CD4-positive, alpha-beta T cell (primary cell): ENCODE measurements at regions not wholly inside any gene's neighbourhood (a gene's known extent, or its start where the extent isn't known, plus 50 kb on each side); places are given as distances from the start of the nearest gene placed in this dataset.

ENCODE experiments used
- ATAC-seq: fragments of 200-7000 bp; cut with Tn5 transposase; one replicate; pipeline ENCODE4 v1.10.0; 2022; ENCODE audit warnings: mild to moderate bottlenecking; ENCODE audit not compliant: poor library complexity
- CTCF ChIA-PET: fragments of 350-600 bp; sonication (Branson Sonifier 250); formaldehyde crosslinking; loops from one replicate; lab custom pipeline; 2021; ENCODE audit warnings: antibody characterized with exemption, inconsistent platforms; lab: Charles Lee
- POLR2A ChIA-PET: fragments of 350-600 bp; sonication (Branson Sonifier 250); formaldehyde crosslinking; loops from one replicate; lab custom pipeline; 2021; ENCODE audit warnings: antibody characterized with exemption, inconsistent platforms; lab: Charles Lee
- DNase-seq, 14 experiments: peaks; one replicate each; pipeline ENCODE4 v3.0.0-alpha.2; 2013 to 2020; ENCODE audit warnings: mixed read lengths in 2 of 14
- H3K27ac ChIP-seq, 2 donors: one replicate each; pipeline versions ENCODE4 v1.5.1 to v1.7.0; 2013; ENCODE audit warnings: low read length in 2 of 2, low read depth in 1 of 2, mild to moderate bottlenecking in 1 of 2
- H3K27me3 ChIP-seq, 2 experiments: 1 replicate in 1 of 2; 2 replicates in 1 of 2; pipeline versions ENCODE4 v1.6.1 to v1.7.0; 2013; ENCODE audit warnings: low read length in 2 of 2, control low read depth in 1 of 2, mild to moderate bottlenecking in 1 of 2, moderate library complexity in 1 of 2; ENCODE audit not compliant: insufficient read depth in 2 of 2, control insufficient read depth in 1 of 2
- H3K36me3 ChIP-seq: one replicate; pipeline ENCODE4 v1.6.1; 2013; ENCODE audit warnings: low read length, control low read depth; ENCODE audit not compliant: insufficient read depth
- H3K4me1 ChIP-seq: one replicate; pipeline ENCODE4 v1.6.1; 2013; ENCODE audit warnings: low read length, control low read depth; ENCODE audit not compliant: insufficient read depth
- H3K4me3 ChIP-seq: one replicate; pipeline ENCODE4 v1.5.1; 2013; ENCODE audit warnings: mild to moderate bottlenecking, low read length, moderate library complexity
- H3K9me3 ChIP-seq, 2 experiments: 1 replicate in 1 of 2; 2 replicates in 1 of 2; pipeline versions ENCODE4 v1.6.1 to v1.7.0; 2013; ENCODE audit warnings: low read length in 2 of 2, mild to moderate bottlenecking in 2 of 2, control low read depth in 1 of 2, moderate library complexity in 1 of 2; ENCODE audit not compliant: control insufficient read depth in 1 of 2, insufficient read depth in 1 of 2
- H3K27ac Mint-ChIP-seq: one replicate; pipeline ENCODE4 v1.8.0; 2020; ENCODE audit warnings: mixed read lengths
- H3K27me3 Mint-ChIP-seq: one replicate; pipeline ENCODE4 v1.8.0; 2021; ENCODE audit warnings: mixed read lengths
- H3K36me3 Mint-ChIP-seq: one replicate; pipeline ENCODE4 v1.8.0; 2021; ENCODE audit warnings: low read depth, mixed read lengths
- H3K4me1 Mint-ChIP-seq: one replicate; pipeline ENCODE4 v1.8.0; 2021; ENCODE audit warnings: low read depth, mixed read lengths
- H3K4me3 Mint-ChIP-seq: one replicate; pipeline ENCODE4 v1.8.0; 2020; ENCODE audit warnings: mild to moderate bottlenecking, mixed read lengths
- H3K9me3 Mint-ChIP-seq: one replicate; pipeline ENCODE4 v1.8.0; 2020; ENCODE audit warnings: mixed read lengths
- intact Hi-C, 2 experiments: fragments of 100-400 bp; cut with DNase I in 1 of 2; cut with micrococcal nuclease in 1 of 2; formaldehyde crosslinking; loops; one replicate each; pipeline versions ENCODE4 v1.15.1 to v1.9.0; 2023 to 2025; cut with DNase I, micrococcal nuclease
- TF ChIP-seq, protein P1 (sequence below): fragments of 200-600 bp; IDR thresholded peaks from one replicate; pipeline ENCODE4 v1.8.0; 2022; ENCODE audit warnings: antibody characterized with exemption, mild to moderate bottlenecking

- POLR2A ChIA-PET, result no interaction called here
- Mint-ChIP-seq H3K9me3 (peaks cover 9% of the 10 kb centered on the region), H3K4me3 (no peak overlapping the region), H3K27ac (no peak overlapping the region), H3K4me1 (no peaks in the 10 kb centered on the region), H3K27me3 (no peaks in the 10 kb centered on the region), H3K36me3 (no peaks in the 10 kb centered on the region)
- Histone ChIP-seq H3K4me3 (no peak overlapping the region), H3K4me1 (no peaks in the 10 kb centered on the region), H3K36me3 (no peaks in the 10 kb centered on the region), H3K9me3 (peaks cover 0 to 4% of the 10 kb centered on the region in 2 experiments), H3K27ac (no peak overlapping the region), H3K27me3 (no peaks in the 10 kb centered on the region)
- CTCF ChIA-PET, result no interaction called here
- intact Hi-C loops, result no loop called here
- DNase-seq, result no peak
- TF ChIP-seq, protein P1, sequence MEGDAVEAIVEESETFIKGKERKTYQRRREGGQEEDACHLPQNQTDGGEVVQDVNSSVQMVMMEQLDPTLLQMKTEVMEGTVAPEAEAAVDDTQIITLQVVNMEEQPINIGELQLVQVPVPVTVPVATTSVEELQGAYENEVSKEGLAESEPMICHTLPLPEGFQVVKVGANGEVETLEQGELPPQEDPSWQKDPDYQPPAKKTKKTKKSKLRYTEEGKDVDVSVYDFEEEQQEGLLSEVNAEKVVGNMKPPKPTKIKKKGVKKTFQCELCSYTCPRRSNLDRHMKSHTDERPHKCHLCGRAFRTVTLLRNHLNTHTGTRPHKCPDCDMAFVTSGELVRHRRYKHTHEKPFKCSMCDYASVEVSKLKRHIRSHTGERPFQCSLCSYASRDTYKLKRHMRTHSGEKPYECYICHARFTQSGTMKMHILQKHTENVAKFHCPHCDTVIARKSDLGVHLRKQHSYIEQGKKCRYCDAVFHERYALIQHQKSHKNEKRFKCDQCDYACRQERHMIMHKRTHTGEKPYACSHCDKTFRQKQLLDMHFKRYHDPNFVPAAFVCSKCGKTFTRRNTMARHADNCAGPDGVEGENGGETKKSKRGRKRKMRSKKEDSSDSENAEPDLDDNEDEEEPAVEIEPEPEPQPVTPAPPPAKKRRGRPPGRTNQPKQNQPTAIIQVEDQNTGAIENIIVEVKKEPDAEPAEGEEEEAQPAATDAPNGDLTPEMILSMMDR, result no peak
- ATAC-seq, result no peak
Observed at GRCh38 chr9:23314247-23314646, 511.8 kb downstream of the ELAVL2 start.

DNA sequence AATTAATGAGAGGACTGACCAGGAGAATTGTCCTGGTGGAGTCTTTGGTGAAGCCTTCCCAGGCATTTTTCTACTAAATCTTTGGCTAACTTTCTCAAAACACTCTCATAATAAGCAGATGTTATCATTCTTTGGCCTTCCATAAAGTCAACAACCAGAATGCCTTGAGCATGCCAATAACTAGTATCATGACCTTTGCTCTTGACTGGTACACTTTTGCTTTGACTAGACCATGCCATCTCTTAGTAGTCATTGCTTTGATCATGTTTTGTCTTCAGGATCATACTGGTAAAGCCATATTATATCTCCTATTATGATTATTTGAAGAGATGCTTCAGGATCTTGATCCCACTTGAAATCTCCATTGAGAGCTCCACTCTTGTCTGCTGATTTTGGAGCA lies 506.9 kb downstream of the ELAVL2 start:
- Histone ChIP-seq H3K4me3 (no peak overlapping the region), H3K4me1 (no peaks in the 10 kb centered on the region), H3K27me3 (no peaks in the 10 kb centered on the region), H3K36me3 (no peaks in the 10 kb centered on the region), H3K9me3 (peaks cover 0 to 4% of the 10 kb centered on the region in 2 experiments), H3K27ac (no peak overlapping the region)
- DNase-seq, result no peak
- H3K9me3 Mint-ChIP-seq, result peaks cover 4% of the 10 kb centered on the region
- H3K4me3 Mint-ChIP-seq, result no peak overlapping the region
- ChIA-PET CTCF (no interaction called here), POLR2A (no interaction called here)
- no peaks in the 10 kb centered on the region for H3K4me1 Mint-ChIP-seq
- intact Hi-C loops, result no loop called here
- TF ChIP-seq, protein P1, result no peak
- H3K36me3 Mint-ChIP-seq, result no peaks in the 10 kb centered on the region
- H3K27me3 Mint-ChIP-seq, result no peaks in the 10 kb centered on the region
- ATAC-seq, result no peak
- H3K27ac Mint-ChIP-seq, result no peak overlapping the region

DNA sequence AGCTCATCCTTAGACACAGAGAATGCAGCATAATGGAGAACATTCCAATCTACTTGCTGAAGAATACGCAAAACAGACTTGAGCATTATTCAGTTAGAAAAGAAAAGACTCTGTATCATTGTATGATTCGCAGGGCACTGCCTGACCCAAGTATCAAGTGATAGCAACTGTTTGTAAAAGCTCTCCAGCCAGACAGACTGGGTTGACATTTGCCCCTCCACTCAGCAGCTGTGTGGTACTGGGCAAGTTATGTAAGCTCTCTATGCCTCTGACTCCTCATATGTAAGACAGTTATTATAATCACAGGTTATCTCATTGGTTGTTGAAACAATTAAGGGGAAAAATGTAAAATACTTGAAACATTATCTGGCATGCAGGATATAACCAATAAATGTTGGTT lies 505.0 kb downstream of the ELAVL2 start:
- Mint-ChIP-seq H3K4me3 (no peak overlapping the region), H3K9me3 (peaks cover 4% of the 10 kb centered on the region), H3K4me1 (no peaks in the 10 kb centered on the region), H3K27me3 (no peaks in the 10 kb centered on the region), H3K36me3 (no peaks in the 10 kb centered on the region), H3K27ac (no peak overlapping the region)
- no peak overlapping the region for H3K4me3 ChIP-seq
- no peaks in the 10 kb centered on the region for H3K36me3 ChIP-seq
- H3K27ac ChIP-seq, result no peak overlapping the region
- intact Hi-C loops, result no loop called here
- H3K4me1 ChIP-seq, result no peaks in the 10 kb centered on the region
- ATAC-seq (no peak), DNase-seq (no peak)
- TF ChIP-seq, protein P1, result no peak
- ChIA-PET CTCF (no interaction called here), POLR2A (no interaction called here)
- peaks cover 0 to 4% of the 10 kb centered on the region in 2 experiments for H3K9me3 ChIP-seq
- no peaks in the 10 kb centered on the region for H3K27me3 ChIP-seq
